OCI-LY3 (cell line): ENCODE measurements at regions not wholly inside any gene's neighbourhood (a gene's known extent, or its start where the extent isn't known, plus 50 kb on each side); places are given as distances from the start of the nearest gene placed in this dataset.

ENCODE experiments used
- H2AFZ ChIP-seq: fragments of 200-600, 300-600 bp; shearing (Covaris generic); 2 replicates; pipeline ENCODE4 v1.6.0; 2014; ENCODE audit warnings: antibody characterized with exemption, low read depth, low read length
- H3K27ac ChIP-seq: fragments of 200-600, 300-600 bp; sonication (generic); 2 replicates; pipeline ENCODE4 v1.5.1; 2014; ENCODE audit warnings: mild to moderate bottlenecking, low read length, moderate library complexity, mixed read lengths
- H3K27me3 ChIP-seq: fragments of 200-600, 300-600 bp; sonication (generic); 2 replicates; pipeline ENCODE4 v1.6.1; 2014; ENCODE audit warnings: low read depth, low read length, mixed read lengths
- H3K36me3 ChIP-seq: fragments of 200-600, 300-600 bp; sonication (generic); replicated peaks from 2 replicates; pipeline ENCODE3; 2014; ENCODE audit warnings: low read depth, low read length, mixed read lengths
- H3K4me1 ChIP-seq: fragments of 300-600, 200-600 bp; sonication (generic); 2 replicates; pipeline ENCODE4 v1.6.1; 2014; ENCODE audit warnings: low read length, mixed read lengths
- H3K4me2 ChIP-seq: fragments of 200-600, 300-600 bp; sonication (generic); 2 replicates; pipeline ENCODE4 v1.6.1; 2014; ENCODE audit warnings: low read length, mixed read lengths
- H3K4me3 ChIP-seq: fragments of 300-600, 200-600 bp; sonication (generic); 2 replicates; pipeline ENCODE4 v1.5.1; 2014; ENCODE audit warnings: antibody characterized with exemption, mild to moderate bottlenecking, low read length, moderate library complexity
- H3K79me2 ChIP-seq: fragments of 300-600, 200-600 bp; shearing (Covaris generic); 2 replicates; pipeline ENCODE4 v1.6.1; 2014; ENCODE audit warnings: mild to moderate bottlenecking, low read length, mixed read lengths
- H3K9ac ChIP-seq: fragments of 300-600, 200-600 bp; shearing (Covaris generic); 2 replicates; pipeline ENCODE4 v1.6.0; 2014; ENCODE audit warnings: mild to moderate bottlenecking, low read length, moderate library complexity
- H3K9me3 ChIP-seq: fragments of 200-600, 300-600 bp; shearing (Covaris generic); 2 replicates; pipeline ENCODE4 v1.6.1; 2014; ENCODE audit warnings: low read length, mixed read lengths; ENCODE audit not compliant: insufficient read depth
- H4K20me1 ChIP-seq: fragments of 200-600, 300-600 bp; sonication (generic); 2 replicates; pipeline ENCODE4 v1.6.1; 2016; ENCODE audit warnings: low read length, mixed read lengths; ENCODE audit not compliant: insufficient read depth
- CTCF ChIP-seq: fragments of 200-600, 300-600 bp; sonication (generic); IDR thresholded peaks from 2 replicates; pipeline ENCODE4 v1.5.1; 2014; ENCODE audit warnings: antibody characterized with exemption, low read length, low read depth
- EZH2phosphoT487 ChIP-seq: fragments of 200-600 bp; shearing (Covaris generic); IDR thresholded peaks from 2 replicates; pipeline ENCODE4 v1.6.1; 2018; ENCODE audit warnings: antibody characterized with exemption, mixed run types, low read depth

DNA sequence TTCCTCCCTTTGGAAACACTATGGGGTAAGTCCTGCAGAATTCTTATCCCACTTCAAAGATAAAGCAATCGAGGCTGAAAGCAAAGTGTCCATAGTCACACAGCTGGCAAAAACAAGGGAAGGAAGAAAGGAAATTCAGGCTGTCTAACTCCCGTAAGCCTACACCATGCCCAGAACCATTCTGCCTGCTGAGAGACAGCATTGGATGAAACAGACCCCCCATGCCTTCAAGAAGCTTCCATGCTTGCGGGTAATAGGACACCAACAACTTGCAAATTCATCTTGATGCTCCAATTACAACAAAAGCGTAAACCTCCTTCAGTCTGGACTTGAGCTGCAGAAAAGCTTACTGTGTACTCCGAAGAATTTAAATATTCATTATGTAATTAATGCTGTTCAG, 181.1 kb upstream of the WWC1 start:
- Histone ChIP-seq H3K27me3 (peaks cover 45% of the 10 kb centered on the region), H3K4me2 (no peak overlapping the region), H3K79me2 (no peaks in the 10 kb centered on the region), H4K20me1 (no peaks in the 10 kb centered on the region), H3K4me1 (no peaks in the 10 kb centered on the region), H2AFZ (no peak overlapping the region), H3K9ac (no peak overlapping the region), H3K9me3 (no peaks in the 10 kb centered on the region), H3K4me3 (no peak overlapping the region), H3K27ac (no peak overlapping the region), H3K36me3 (no peaks in the 10 kb centered on the region)
- TF ChIP-seq CTCF (no peak), EZH2phosphoT487 (no peak)

DNA sequence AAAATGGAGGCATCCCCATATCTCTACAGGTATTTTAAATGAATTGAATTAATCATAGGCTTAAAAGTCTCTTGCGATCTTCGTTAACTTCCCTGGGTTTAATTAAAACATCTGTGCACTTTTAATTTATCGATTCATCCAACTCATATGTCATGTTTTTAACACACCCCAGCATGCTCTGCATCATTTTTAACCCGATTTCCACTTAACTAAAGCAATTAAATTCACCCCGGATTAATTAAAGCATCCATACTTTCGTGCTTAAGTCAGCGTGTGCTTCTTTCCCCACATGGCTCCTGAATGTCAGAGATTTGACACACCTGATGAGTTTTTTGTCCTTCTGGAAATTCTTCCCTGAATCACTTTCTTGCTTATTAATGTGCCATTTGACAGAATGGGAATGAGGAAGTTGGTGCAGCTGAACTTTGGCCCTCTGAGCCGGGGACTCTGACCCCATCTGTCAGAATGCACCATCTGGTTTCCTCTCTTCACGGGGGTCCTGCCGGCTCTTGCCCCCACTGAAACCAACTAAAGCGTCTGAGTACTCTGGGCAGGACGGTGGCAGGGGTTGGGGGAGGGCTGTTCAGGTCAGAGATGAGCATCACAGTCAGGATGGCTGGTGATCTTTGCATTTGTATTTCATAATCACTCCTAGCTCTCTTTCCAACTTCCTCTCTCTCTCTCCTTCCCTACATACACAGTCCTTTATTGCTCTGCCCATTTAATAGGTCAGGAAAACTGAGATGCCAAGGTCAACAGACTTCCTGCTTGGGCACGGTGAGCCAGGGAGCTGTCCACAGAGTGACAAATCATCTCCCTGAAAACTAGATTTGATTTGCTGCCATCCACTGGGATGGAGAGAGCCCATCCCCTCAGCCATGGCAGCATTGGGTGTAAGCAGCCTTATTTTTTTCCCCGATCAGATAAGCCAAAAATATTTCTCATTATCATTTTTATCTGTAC, 180.3 kb upstream of the WWC1 start:
- Histone ChIP-seq H3K4me3 (no peak overlapping the region), H3K4me2 (no peak overlapping the region), H3K9ac (no peak overlapping the region), H3K27ac (no peak overlapping the region), H4K20me1 (no peaks in the 10 kb centered on the region), H2AFZ (no peak overlapping the region), H3K27me3 (peaks cover 40% of the 10 kb centered on the region), H3K36me3 (no peaks in the 10 kb centered on the region), H3K9me3 (no peaks in the 10 kb centered on the region), H3K4me1 (no peaks in the 10 kb centered on the region), H3K79me2 (no peaks in the 10 kb centered on the region)
- no peak for TF ChIP-seq CTCF
- TF ChIP-seq EZH2phosphoT487: no peak

GRCh38 chr5:168114444-168115017, 176.9 kb upstream of the WWC1 start:
- no peaks in the 10 kb centered on the region for H3K4me1 ChIP-seq
- H3K36me3 ChIP-seq: no peaks in the 10 kb centered on the region
- H3K9ac ChIP-seq: no peak overlapping the region
- no peak overlapping the region for H3K27ac ChIP-seq
- TF ChIP-seq CTCF (peak; percentile 79), EZH2phosphoT487 (no peak)
- H3K79me2 ChIP-seq: no peaks in the 10 kb centered on the region
- H3K4me3 ChIP-seq: no peak overlapping the region
- no peaks in the 10 kb centered on the region for H3K9me3 ChIP-seq
- H2AFZ ChIP-seq: no peak overlapping the region
- no peak overlapping the region for H3K4me2 ChIP-seq
- H4K20me1 ChIP-seq: no peaks in the 10 kb centered on the region
- peaks cover 25% of the 10 kb centered on the region for H3K27me3 ChIP-seq

DNA sequence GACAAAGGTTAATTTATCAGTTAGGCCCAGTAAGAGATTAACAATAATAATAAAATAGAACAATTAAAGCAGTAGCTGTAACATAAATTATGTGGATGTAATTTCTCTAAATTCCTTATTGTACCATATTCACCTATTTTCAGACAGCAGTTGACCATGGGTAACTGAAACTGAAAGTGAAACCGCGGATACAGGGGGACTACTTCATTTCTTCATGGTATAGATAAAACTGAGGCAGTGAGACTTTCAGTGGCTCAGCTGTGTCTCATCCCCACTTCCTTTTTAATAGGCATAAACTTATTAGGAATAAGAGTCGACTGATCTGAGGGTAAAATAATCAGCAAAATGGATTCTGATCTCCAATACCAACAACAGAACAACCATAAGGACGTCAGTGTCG, 174.0 kb upstream of the WWC1 start:
- H3K36me3 ChIP-seq: no peaks in the 10 kb centered on the region
- H3K9me3 ChIP-seq: no peaks in the 10 kb centered on the region
- H3K4me2 ChIP-seq: no peak overlapping the region
- no peaks in the 10 kb centered on the region for H4K20me1 ChIP-seq
- no peaks in the 10 kb centered on the region for H3K79me2 ChIP-seq
- H3K27me3 ChIP-seq: peaks cover 31% of the 10 kb centered on the region; the same call in 1 of the 2 replicates
- TF ChIP-seq CTCF (no peak), EZH2phosphoT487 (no peak)
- no peak overlapping the region for H3K27ac ChIP-seq
- H3K9ac ChIP-seq: no peak overlapping the region
- no peaks in the 10 kb centered on the region for H3K4me1 ChIP-seq
- H2AFZ ChIP-seq: no peak overlapping the region
- H3K4me3 ChIP-seq: no peak overlapping the region
